Liver (tissue), 8 donors: ENCODE measurements at regions not wholly inside any gene's neighbourhood (a gene's known extent, or its start where the extent isn't known, plus 50 kb on each side); places are given as distances from the start of the nearest gene placed in this dataset.

Experiments
- DNase-seq: peaks from one replicate; pipeline ENCODE4 v3.0.0-alpha.2; 2017; ENCODE audit warnings: low spot score
- H3K27ac ChIP-seq, 2 donors: one replicate each; pipeline ENCODE4 v1.7.0; 2013; ENCODE audit warnings: inconsistent platforms in 2 of 2, low read length in 2 of 2, control low read depth in 1 of 2, low read depth in 1 of 2, mild to moderate bottlenecking in 1 of 2
- H3K27me3 ChIP-seq, 4 donors: one replicate each; pipeline versions ENCODE4 v1.6.1 to v1.7.0; 2013; ENCODE audit warnings: low read length in 3 of 4, inconsistent platforms in 1 of 4, mild to moderate bottlenecking in 1 of 4, moderate library complexity in 1 of 4; ENCODE audit not compliant: control insufficient read depth in 4 of 4, insufficient read depth in 4 of 4
- H3K36me3 ChIP-seq, 4 donors: one replicate each; pipeline versions ENCODE4 v1.6.1 to v1.7.0; 2013; ENCODE audit warnings: low read length in 3 of 4, mild to moderate bottlenecking in 3 of 4, low read depth in 1 of 4, moderate library complexity in 1 of 4; ENCODE audit not compliant: control insufficient read depth in 4 of 4, insufficient read depth in 3 of 4
- H3K4me1 ChIP-seq, 4 donors: one replicate each; pipeline versions ENCODE4 v1.6.1 to v1.7.0; 2013; ENCODE audit warnings: low read length in 3 of 4, mild to moderate bottlenecking in 3 of 4, moderate library complexity in 1 of 4; ENCODE audit not compliant: control insufficient read depth in 4 of 4, insufficient read depth in 4 of 4
- H3K4me3 ChIP-seq, 3 donors: one replicate each; pipeline versions ENCODE4 v1.6.1 to v1.7.0; 2013; ENCODE audit warnings: low read length in 3 of 3, control low read depth in 1 of 3, low read depth in 1 of 3, mild to moderate bottlenecking in 1 of 3
- H3K9ac ChIP-seq, 2 donors: one replicate each; pipeline ENCODE4 v1.7.0; 2013; ENCODE audit warnings: low read length in 2 of 2, mild to moderate bottlenecking in 2 of 2, moderate library complexity in 2 of 2, control low read depth in 1 of 2, low read depth in 1 of 2
- H3K9me3 ChIP-seq, 4 donors: one replicate each; pipeline versions ENCODE4 v1.6.1 to v1.7.0; 2013; ENCODE audit warnings: low read length in 3 of 4; ENCODE audit not compliant: control insufficient read depth in 4 of 4
- EGR1 ChIP-seq, 2 donors: IDR thresholded peaks; 2 replicates each; pipeline ENCODE4 v1.6.1; 2016 to 2018; ENCODE audit warnings: antibody characterized with exemption in 2 of 2, low read depth in 2 of 2
- FOXA1 ChIP-seq: IDR thresholded peaks from 2 replicates; pipeline ENCODE4 v1.6.1; 2016; ENCODE audit warnings: antibody characterized with exemption
- FOXA2 ChIP-seq: IDR thresholded peaks from 2 replicates; pipeline ENCODE4 v1.6.1; 2016; ENCODE audit warnings: antibody characterized with exemption
- GABPA ChIP-seq, 2 donors: IDR thresholded peaks in 1 of 2; conservative IDR thresholded peaks in 1 of 2; 2 replicates each; pipeline ENCODE4 v1.6.1; 2016; ENCODE audit warnings: antibody characterized with exemption in 2 of 2, mild to moderate bottlenecking in 1 of 2, moderate library complexity in 1 of 2
- HNF4A ChIP-seq, 2 donors: conservative IDR thresholded peaks; 2 replicates each; pipeline ENCODE4 v1.6.1; 2016; ENCODE audit warnings: antibody characterized with exemption in 2 of 2, mild to moderate bottlenecking in 2 of 2
- HNF4G ChIP-seq: IDR thresholded peaks from 2 replicates; pipeline ENCODE4 v1.6.1; 2016; ENCODE audit warnings: antibody characterized with exemption
- NR2F2 ChIP-seq: IDR thresholded peaks from 2 replicates; pipeline ENCODE4 v1.6.1; 2016; ENCODE audit warnings: antibody characterized with exemption
- RAD21 ChIP-seq, 2 donors: IDR thresholded peaks; 2 replicates each; pipeline ENCODE4 v1.6.1; 2016; ENCODE audit warnings: antibody characterized with exemption in 2 of 2, mild to moderate bottlenecking in 2 of 2
- RXRA ChIP-seq, 2 donors: IDR thresholded peaks; 2 replicates each; pipeline ENCODE4 v1.6.1; 2017 to 2018; ENCODE audit warnings: antibody characterized with exemption in 2 of 2, mild to moderate bottlenecking in 1 of 2
- SP1 ChIP-seq: IDR thresholded peaks from 2 replicates; pipeline ENCODE4 v1.6.1; 2018; ENCODE audit warnings: antibody characterized with exemption, mild to moderate bottlenecking
- TAF1 ChIP-seq: conservative IDR thresholded peaks from 2 replicates; pipeline ENCODE4 v1.6.1; 2016; ENCODE audit warnings: antibody characterized with exemption, mild to moderate bottlenecking
- YY1 ChIP-seq: IDR thresholded peaks from 2 replicates; pipeline ENCODE4 v1.6.1; 2016; ENCODE audit warnings: antibody characterized with exemption, mild to moderate bottlenecking
- WGBS: extraction: QIAGEN DNeasy Blood & Tissue Kit; methylation state at CpG from one replicate; pipeline ENCODE4 v1.1.7; 2013; 5-methylcytosine and 5-hydroxymethylcytosine counted together
- TF ChIP-seq, protein P1 (sequence below): IDR thresholded peaks from 2 replicates; pipeline ENCODE4 v1.6.1; 2016; ENCODE audit warnings: antibody characterized with exemption
- TF ChIP-seq, protein P2 (sequence below): fragments of 150-350 bp; IDR thresholded peaks from 2 replicates; pipeline ENCODE4 v1.5.1; 2017; ENCODE audit warnings: improper control_type of control experiment, low read depth, low read length; ENCODE audit not compliant: missing input control
- TF ChIP-seq, protein P3 (sequence below): IDR thresholded peaks from 2 replicates; pipeline ENCODE4 v1.6.1; 2016; ENCODE audit warnings: antibody characterized with exemption, mild to moderate bottlenecking
- TF ChIP-seq, protein P4 (sequence below): IDR thresholded peaks from 2 replicates; pipeline ENCODE4 v1.6.1; 2016; ENCODE audit warnings: antibody characterized with exemption
- TF ChIP-seq, protein P5 (sequence below): IDR thresholded peaks from 2 replicates; pipeline ENCODE4 v1.6.1; 2016; ENCODE audit warnings: antibody characterized with exemption
- donor health status: healthy.
- donor health status: healthy.
- donor health status: healthy.
- donor health status: healthy.
- donor health status: healthy.

DNA sequence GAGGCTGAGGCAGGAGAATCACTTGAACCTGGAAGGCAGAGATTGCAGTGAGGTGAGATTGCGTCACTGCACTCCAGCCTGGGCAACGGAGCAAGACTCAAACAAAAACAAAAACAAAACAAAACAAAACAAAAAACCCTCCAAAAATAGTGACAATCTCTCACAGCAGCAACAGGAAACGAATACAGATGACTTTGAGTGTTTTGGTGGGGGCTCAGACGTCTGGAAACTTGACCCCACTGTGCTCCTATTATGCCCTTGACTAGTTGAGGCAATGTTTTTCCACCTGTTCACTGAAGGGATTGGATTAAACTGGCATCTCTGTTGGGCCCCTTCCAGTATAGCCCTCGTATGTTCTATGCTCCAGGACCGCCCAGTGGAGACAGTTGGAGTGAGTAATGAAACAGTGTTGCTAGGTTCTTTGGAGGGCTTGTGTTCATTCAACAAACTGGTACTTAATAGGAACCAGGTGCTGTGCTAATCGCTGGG is 167.0 kb downstream of the UTP18 start:
- Histone ChIP-seq H3K27ac (no peak overlapping the region), H3K27me3 (no peaks in the 10 kb centered on the region), H3K9ac (no peak overlapping the region), H3K4me3 (no peak overlapping the region), H3K9me3 (no peaks in the 10 kb centered on the region), H3K4me1 (peaks cover 0 to 2% (median 0%) of the 10 kb centered on the region in 4 donors), H3K36me3 (no peaks in the 10 kb centered on the region)
- TF ChIP-seq EGR1 (IDR thresholded peaks at IDR 0.05; ENCODE audit: low read depth in 2 of 2) (no peak), RXRA (IDR thresholded peaks at IDR 0.05) (no peak), TAF1 (no peak), FOXA2 (no peak), SP1 (no peak), YY1 (no peak), HNF4G (no peak), RAD21 (IDR thresholded peaks at IDR 0.05) (no peak), HNF4A (conservative IDR thresholded peaks at IDR 0.05) (no peak), NR2F2 (no peak), FOXA1 (no peak), GABPA (IDR thresholded peaks at IDR 0.05 in 1 of 2, conservative IDR thresholded peaks at IDR 0.05 in 1 of 2) (no peak)
- TF ChIP-seq, protein P1, sequence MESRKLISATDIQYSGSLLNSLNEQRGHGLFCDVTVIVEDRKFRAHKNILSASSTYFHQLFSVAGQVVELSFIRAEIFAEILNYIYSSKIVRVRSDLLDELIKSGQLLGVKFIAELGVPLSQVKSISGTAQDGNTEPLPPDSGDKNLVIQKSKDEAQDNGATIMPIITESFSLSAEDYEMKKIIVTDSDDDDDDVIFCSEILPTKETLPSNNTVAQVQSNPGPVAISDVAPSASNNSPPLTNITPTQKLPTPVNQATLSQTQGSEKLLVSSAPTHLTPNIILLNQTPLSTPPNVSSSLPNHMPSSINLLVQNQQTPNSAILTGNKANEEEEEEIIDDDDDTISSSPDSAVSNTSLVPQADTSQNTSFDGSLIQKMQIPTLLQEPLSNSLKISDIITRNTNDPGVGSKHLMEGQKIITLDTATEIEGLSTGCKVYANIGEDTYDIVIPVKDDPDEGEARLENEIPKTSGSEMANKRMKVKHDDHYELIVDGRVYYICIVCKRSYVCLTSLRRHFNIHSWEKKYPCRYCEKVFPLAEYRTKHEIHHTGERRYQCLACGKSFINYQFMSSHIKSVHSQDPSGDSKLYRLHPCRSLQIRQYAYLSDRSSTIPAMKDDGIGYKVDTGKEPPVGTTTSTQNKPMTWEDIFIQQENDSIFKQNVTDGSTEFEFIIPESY = no peak
- TF ChIP-seq, protein P2, sequence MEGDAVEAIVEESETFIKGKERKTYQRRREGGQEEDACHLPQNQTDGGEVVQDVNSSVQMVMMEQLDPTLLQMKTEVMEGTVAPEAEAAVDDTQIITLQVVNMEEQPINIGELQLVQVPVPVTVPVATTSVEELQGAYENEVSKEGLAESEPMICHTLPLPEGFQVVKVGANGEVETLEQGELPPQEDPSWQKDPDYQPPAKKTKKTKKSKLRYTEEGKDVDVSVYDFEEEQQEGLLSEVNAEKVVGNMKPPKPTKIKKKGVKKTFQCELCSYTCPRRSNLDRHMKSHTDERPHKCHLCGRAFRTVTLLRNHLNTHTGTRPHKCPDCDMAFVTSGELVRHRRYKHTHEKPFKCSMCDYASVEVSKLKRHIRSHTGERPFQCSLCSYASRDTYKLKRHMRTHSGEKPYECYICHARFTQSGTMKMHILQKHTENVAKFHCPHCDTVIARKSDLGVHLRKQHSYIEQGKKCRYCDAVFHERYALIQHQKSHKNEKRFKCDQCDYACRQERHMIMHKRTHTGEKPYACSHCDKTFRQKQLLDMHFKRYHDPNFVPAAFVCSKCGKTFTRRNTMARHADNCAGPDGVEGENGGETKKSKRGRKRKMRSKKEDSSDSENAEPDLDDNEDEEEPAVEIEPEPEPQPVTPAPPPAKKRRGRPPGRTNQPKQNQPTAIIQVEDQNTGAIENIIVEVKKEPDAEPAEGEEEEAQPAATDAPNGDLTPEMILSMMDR = no peak
- TF ChIP-seq, protein P3, sequence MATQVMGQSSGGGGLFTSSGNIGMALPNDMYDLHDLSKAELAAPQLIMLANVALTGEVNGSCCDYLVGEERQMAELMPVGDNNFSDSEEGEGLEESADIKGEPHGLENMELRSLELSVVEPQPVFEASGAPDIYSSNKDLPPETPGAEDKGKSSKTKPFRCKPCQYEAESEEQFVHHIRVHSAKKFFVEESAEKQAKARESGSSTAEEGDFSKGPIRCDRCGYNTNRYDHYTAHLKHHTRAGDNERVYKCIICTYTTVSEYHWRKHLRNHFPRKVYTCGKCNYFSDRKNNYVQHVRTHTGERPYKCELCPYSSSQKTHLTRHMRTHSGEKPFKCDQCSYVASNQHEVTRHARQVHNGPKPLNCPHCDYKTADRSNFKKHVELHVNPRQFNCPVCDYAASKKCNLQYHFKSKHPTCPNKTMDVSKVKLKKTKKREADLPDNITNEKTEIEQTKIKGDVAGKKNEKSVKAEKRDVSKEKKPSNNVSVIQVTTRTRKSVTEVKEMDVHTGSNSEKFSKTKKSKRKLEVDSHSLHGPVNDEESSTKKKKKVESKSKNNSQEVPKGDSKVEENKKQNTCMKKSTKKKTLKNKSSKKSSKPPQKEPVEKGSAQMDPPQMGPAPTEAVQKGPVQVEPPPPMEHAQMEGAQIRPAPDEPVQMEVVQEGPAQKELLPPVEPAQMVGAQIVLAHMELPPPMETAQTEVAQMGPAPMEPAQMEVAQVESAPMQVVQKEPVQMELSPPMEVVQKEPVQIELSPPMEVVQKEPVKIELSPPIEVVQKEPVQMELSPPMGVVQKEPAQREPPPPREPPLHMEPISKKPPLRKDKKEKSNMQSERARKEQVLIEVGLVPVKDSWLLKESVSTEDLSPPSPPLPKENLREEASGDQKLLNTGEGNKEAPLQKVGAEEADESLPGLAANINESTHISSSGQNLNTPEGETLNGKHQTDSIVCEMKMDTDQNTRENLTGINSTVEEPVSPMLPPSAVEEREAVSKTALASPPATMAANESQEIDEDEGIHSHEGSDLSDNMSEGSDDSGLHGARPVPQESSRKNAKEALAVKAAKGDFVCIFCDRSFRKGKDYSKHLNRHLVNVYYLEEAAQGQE = no peak
- no peak for DNase-seq
- WGBS = 60% methylated on average over 7 of the region's 7 CpGs

DNA sequence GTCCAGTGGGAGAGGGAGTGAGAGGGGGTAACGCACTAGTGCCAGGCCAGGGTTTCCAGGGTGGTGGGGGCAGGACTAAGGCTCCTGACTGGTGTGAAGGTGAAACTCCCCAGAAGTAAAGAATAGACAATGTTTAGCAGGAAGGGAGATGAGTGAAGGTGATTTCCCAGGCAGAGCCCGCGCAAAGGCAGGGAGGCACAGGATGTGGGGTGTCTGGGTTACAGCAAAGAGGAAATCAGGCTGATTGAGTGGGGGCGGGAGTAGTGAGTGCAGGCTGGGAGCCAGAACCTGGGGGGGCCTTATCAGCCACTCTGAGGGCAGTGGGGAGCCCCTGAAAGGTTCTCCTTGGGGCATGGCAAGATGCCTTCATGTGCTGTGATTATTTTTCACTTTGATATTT is 167.5 kb downstream of the UTP18 start:
- H3K9ac ChIP-seq = no peak overlapping the region
- no peak for TF ChIP-seq YY1
- TF ChIP-seq, protein P1 = no peak
- TF ChIP-seq, protein P4, sequence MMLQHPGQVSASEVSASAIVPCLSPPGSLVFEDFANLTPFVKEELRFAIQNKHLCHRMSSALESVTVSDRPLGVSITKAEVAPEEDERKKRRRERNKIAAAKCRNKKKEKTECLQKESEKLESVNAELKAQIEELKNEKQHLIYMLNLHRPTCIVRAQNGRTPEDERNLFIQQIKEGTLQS = no peak
- no peak for TF ChIP-seq SP1
- no peak for TF ChIP-seq RXRA (IDR thresholded peaks at IDR 0.05)
- no peak for TF ChIP-seq RAD21 (IDR thresholded peaks at IDR 0.05)
- no peak for TF ChIP-seq FOXA2
- TF ChIP-seq HNF4A (conservative IDR thresholded peaks at IDR 0.05) = no peak
- TF ChIP-seq, protein P5, sequence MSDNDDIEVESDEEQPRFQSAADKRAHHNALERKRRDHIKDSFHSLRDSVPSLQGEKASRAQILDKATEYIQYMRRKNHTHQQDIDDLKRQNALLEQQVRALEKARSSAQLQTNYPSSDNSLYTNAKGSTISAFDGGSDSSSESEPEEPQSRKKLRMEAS = no peak
- TF ChIP-seq, protein P2 = no peak
- no peaks in the 10 kb centered on the region for H3K27me3 ChIP-seq
- WGBS = 64% methylated on average over 4 of the region's 4 CpGs
- H3K4me3 ChIP-seq = no peak overlapping the region
- H3K9me3 ChIP-seq = no peaks in the 10 kb centered on the region
- no peaks in the 10 kb centered on the region for H3K36me3 ChIP-seq
- no peak for DNase-seq
- peaks cover 0 to 2% (median 0%) of the 10 kb centered on the region in 4 donors for H3K4me1 ChIP-seq
- no peak overlapping the region for H3K27ac ChIP-seq
